GM12878 (cell line): ENCODE measurements at regions not wholly inside any gene's neighbourhood (a gene's known extent, or its start where the extent isn't known, plus 50 kb on each side); places are given as distances from the start of the nearest gene placed in this dataset.

Experiments used
- ATAC-seq: fragments of 200-7000 bp; cut with Tn5 transposase; 3 replicates; pipeline ENCODE4 v1.9.1; 2020; ENCODE audit warnings: mild to moderate bottlenecking, moderate library complexity
- BruUV-seq: library from RNA; stranded (reverse); fragments of 400-500 nt; replicated peaks from 2 replicates; lab custom pipeline; 2021; lab: Mats Ljungman, UMichigan
- CTCF ChIA-PET: fragments of 300-600 bp; sonication (Branson Sonifier 250); formaldehyde crosslinking; extraction: SDS; loops from one replicate; lab custom pipeline; 2021; ENCODE audit warnings: inconsistent platforms; lab: Yijun Ruan, JAX
- POLR2A ChIA-PET: fragments of 350-600 bp; formaldehyde crosslinking; extraction: SDS; loops from one replicate; lab custom pipeline; 2021; ENCODE audit warnings: inconsistent platforms; lab: Charles Lee
- RAD21 ChIA-PET: fragments of 300-600 bp; sonication (Branson Sonifier 250); formaldehyde crosslinking; loops from one replicate; lab custom pipeline; 2023; ENCODE audit warnings: antibody characterized with exemption; ENCODE audit not compliant: unreplicated experiment; lab: Charles Lee
- SMC1A ChIA-PET: fragments of 300-600 bp; sonication (Branson Sonifier 250); formaldehyde crosslinking; loops from one replicate; lab custom pipeline; 2023; ENCODE audit not compliant: unreplicated experiment, uncharacterized antibody; lab: Charles Lee
- DNase-seq: peaks from one replicate; pipeline ENCODE4 v3.0.0-alpha.2; 2011; ENCODE audit warnings: low read depth, low spot score
- FAIRE-seq: peaks from 3 replicates; lab custom pipeline; 2011; peaks lifted over from hg19 to GRCh38; lab: Jason Lieb, UNC
- H2AFZ ChIP-seq: 2 replicates; pipeline ENCODE4 v1.6.0; 2011; ENCODE audit warnings: low read depth, low read length, control low read depth; ENCODE audit not compliant: control insufficient read depth
- H3K27ac ChIP-seq: 2 replicates; pipeline ENCODE4 v1.5.1; 2011; ENCODE audit warnings: control low read depth; ENCODE audit not compliant: control insufficient read depth, insufficient read depth
- H3K27me3 ChIP-seq, 2 experiments: replicated peaks in 1 of 2; 2 replicates each; pipeline versions ENCODE4 v1.6.0 to v1.6.1; 2011; ENCODE audit warnings: low read length in 1 of 2; ENCODE audit not compliant: control insufficient read depth in 2 of 2, insufficient read depth in 2 of 2
- H3K36me3 ChIP-seq, 2 experiments: 2 replicates each; pipeline ENCODE4 v1.5.1; 2011; ENCODE audit warnings: low read length in 1 of 2; ENCODE audit not compliant: control insufficient read depth in 2 of 2, insufficient read depth in 2 of 2
- H3K4me1 ChIP-seq: 2 replicates; pipeline ENCODE4 v1.6.1; 2011; ENCODE audit warnings: mild to moderate bottlenecking, low read length, moderate library complexity, mixed read lengths; ENCODE audit not compliant: control insufficient read depth, insufficient read depth
- H3K4me2 ChIP-seq: 2 replicates; pipeline ENCODE4 v1.6.0; 2011; ENCODE audit warnings: control low read depth; ENCODE audit not compliant: control insufficient read depth, insufficient read depth
- H3K4me3 ChIP-seq: fragments of 200-600 bp; sonication (generic); 2 replicates; pipeline ENCODE4 v1.5.1; 2016
- H3K79me2 ChIP-seq: 2 replicates; pipeline ENCODE4 v1.6.0; 2011; ENCODE audit warnings: low read length; ENCODE audit not compliant: control insufficient read depth, insufficient read depth
- H3K9ac ChIP-seq: 2 replicates; pipeline ENCODE4 v1.8.0; 2011; ENCODE audit warnings: low read length, control low read depth, mixed read lengths; ENCODE audit not compliant: control insufficient read depth, insufficient read depth
- H3K9me3 ChIP-seq: replicated peaks from 3 replicates; pipeline ENCODE4 v1.5.1; 2011; ENCODE audit warnings: mild to moderate bottlenecking, low read length; ENCODE audit not compliant: control insufficient read depth, insufficient read depth
- H4K20me1 ChIP-seq: 2 replicates; pipeline ENCODE4 v1.6.0; 2011; ENCODE audit not compliant: control insufficient read depth, insufficient read depth
- IRF4 ChIP-seq: IDR thresholded peaks from 2 replicates; pipeline ENCODE4 v1.6.1; 2011; ENCODE audit warnings: low read depth, low read length
- KDM1A ChIP-seq: fragments of 200-600 bp; sonication (generic); IDR thresholded peaks from 2 replicates; pipeline ENCODE4 v1.6.1; 2016; ENCODE audit warnings: borderline replicate concordance
- MYB ChIP-seq: fragments of 150-350 bp; IDR thresholded peaks from 2 replicates; pipeline ENCODE4 v1.6.1; 2014; ENCODE audit warnings: mild to moderate bottlenecking, low read depth, low read length, borderline replicate concordance
- NFIC ChIP-seq: IDR thresholded peaks from 2 replicates; pipeline ENCODE4 v1.6.1; 2012; ENCODE audit warnings: low read depth, mild to moderate bottlenecking, inconsistent platforms, low read length, moderate library complexity
- POLR2AphosphoS5 ChIP-seq: IDR thresholded peaks from 2 replicates; pipeline ENCODE4 v1.6.1; 2011; ENCODE audit warnings: mild to moderate bottlenecking, low read length, inconsistent platforms
- SREBF1 ChIP-seq: IDR thresholded peaks from 2 replicates; pipeline ENCODE4 v1.6.1; 2012; ENCODE audit warnings: mild to moderate bottlenecking, low read length
- TCF12 ChIP-seq: IDR thresholded peaks from 2 replicates; pipeline ENCODE4 v1.6.1; 2011; ENCODE audit warnings: low read depth, mild to moderate bottlenecking, low read length
- WRNIP1 ChIP-seq: IDR thresholded peaks from 2 replicates; pipeline ENCODE4 v1.6.1; 2011; ENCODE audit warnings: low read depth, low read length, improper control_type of control experiment, borderline replicate concordance
- WGBS: methylation state at CpG from one replicate; pipeline ENCODE4 v1.1.6; 2016; ENCODE audit warnings: low lambda C conversion rate; ENCODE audit not compliant: insufficient replicate concordance, insufficient coverage; ENCODE audit errors: missing lambda C conversion rate; 5-methylcytosine and 5-hydroxymethylcytosine counted together
- in situ Hi-C: fragments of 300-500 bp; cut with MboI; formaldehyde crosslinking; loops from 9 replicates; pipeline ENCODE4 v1.14.3; 2018; ENCODE audit warnings: mixed read lengths
- intact Hi-C: fragments of 100-400 bp; cut with micrococcal nuclease; formaldehyde crosslinking; loops from one replicate; pipeline ENCODE4 v1.14.2; 2022; ENCODE audit not compliant: unreplicated experiment
- TF ChIP-seq, protein P1 (sequence below): fragments of 450-650 bp; IDR thresholded peaks from 2 replicates; pipeline ENCODE4 v1.6.1; 2016; ENCODE audit warnings: mild to moderate bottlenecking
- TF ChIP-seq, protein P2 (sequence below): fragments of 450-650 bp; IDR thresholded peaks from 2 replicates; pipeline ENCODE4 v1.6.1; 2017; ENCODE audit warnings: mild to moderate bottlenecking, low read depth, inconsistent platforms; ENCODE audit not compliant: poor library complexity, severe bottlenecking
- TF ChIP-seq, protein P3 (sequence below): fragments of 450-650 bp; IDR thresholded peaks from 2 replicates; pipeline ENCODE4 v1.6.1; 2017; ENCODE audit warnings: antibody characterized with exemption, mild to moderate bottlenecking, moderate library complexity

DNA sequence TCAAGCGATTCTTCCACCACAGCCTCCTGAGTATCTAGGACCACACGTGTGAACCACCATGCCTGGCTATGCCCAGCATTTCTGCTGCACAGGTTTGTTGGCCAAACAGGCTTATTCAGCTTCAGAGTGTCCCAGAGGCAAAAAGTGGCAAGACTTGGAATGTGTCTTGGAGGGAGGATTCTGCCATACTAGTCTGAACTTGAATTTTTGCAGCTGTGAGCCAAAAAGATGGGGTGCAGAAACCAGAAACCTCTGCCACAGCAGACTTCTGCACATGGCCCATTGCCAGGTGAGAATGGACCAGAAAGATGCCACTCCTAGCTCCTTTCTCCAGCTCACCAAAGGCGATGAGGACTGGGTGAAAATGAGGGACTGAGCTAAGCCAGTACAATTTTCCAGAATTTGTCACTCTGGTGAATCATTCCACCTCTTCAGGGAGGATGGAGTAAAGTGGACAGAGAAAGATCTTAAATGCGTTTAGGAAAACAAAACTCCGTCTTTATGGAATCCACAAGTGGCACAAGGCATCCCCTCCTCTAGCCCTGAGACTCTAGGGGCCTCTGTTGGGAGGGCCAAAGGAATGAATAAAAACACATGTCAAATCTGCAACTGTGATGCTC is 369.1 kb upstream of the CLNK start:
- no TSS peak for BruUV-seq
- FAIRE-seq (no peak), DNase-seq (no peak), ATAC-seq (no peak)
- no peak for TF ChIP-seq NFIC
- no peak for TF ChIP-seq KDM1A
- TF ChIP-seq, protein P1, sequence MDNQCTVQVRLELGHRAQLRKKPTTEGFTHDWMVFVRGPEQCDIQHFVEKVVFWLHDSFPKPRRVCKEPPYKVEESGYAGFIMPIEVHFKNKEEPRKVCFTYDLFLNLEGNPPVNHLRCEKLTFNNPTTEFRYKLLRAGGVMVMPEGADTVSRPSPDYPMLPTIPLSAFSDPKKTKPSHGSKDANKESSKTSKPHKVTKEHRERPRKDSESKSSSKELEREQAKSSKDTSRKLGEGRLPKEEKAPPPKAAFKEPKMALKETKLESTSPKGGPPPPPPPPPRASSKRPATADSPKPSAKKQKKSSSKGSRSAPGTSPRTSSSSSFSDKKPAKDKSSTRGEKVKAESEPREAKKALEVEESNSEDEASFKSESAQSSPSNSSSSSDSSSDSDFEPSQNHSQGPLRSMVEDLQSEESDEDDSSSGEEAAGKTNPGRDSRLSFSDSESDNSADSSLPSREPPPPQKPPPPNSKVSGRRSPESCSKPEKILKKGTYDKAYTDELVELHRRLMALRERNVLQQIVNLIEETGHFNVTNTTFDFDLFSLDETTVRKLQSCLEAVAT = no peak
- ChIA-PET SMC1A (interaction anchor here (1.1 to 1.4 kb wide), 2 partner anchors 11 to 32 kb away, joined by 3 read pairs; no protein-coding TSS in a partner anchor), CTCF (no interaction called here), RAD21 (no interaction called here), POLR2A (no interaction called here)
- Histone ChIP-seq H3K79me2 (no peaks in the 10 kb centered on the region), H3K4me3 (no peak overlapping the region), H2AFZ (no peak overlapping the region), H3K36me3 (no peaks in the 10 kb centered on the region), H3K4me2 (no peak overlapping the region), H3K4me1 (no peaks in the 10 kb centered on the region), H3K9me3 (no peaks in the 10 kb centered on the region), H4K20me1 (no peaks in the 10 kb centered on the region), H3K27me3 (no peaks in the 10 kb centered on the region), H3K9ac (no peak overlapping the region), H3K27ac (no peak overlapping the region)
- in situ Hi-C loops (no loop called here), intact Hi-C loops (no loop called here)
- WGBS = 45% methylated on average over 5 of the region's 5 CpGs

DNA sequence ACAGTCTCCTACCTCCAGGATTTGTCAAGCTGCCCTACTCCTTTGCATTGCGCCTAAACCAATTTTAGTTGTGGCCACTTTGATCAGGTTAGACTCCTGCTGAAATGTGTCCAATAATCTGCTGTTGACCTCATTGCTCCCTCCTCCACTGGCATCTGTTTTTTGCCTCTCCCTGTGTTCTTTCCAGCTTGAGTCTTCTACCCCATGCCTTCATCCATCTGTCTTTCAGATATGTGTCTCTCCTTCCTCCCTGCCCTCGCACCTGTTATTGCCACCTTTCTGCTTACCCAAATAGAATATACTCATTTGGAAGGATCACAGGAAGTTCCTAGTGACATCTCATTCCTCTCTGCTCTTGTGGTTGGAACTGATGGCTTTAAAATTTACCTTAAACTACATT is 366.6 kb upstream of the CLNK start:
- CTCF ChIA-PET = interaction anchor here (0.7 kb wide), 1 partner anchor 170 kb away, joined by 3 read pairs; no protein-coding TSS in a partner anchor
- Histone ChIP-seq H3K9ac (no peak overlapping the region), H3K4me2 (no peak overlapping the region), H3K4me3 (no peak overlapping the region), H3K9me3 (no peaks in the 10 kb centered on the region), H4K20me1 (no peaks in the 10 kb centered on the region), H3K36me3 (no peaks in the 10 kb centered on the region), H3K27ac (no peak overlapping the region), H2AFZ (no peak overlapping the region), H3K4me1 (no peaks in the 10 kb centered on the region), H3K79me2 (no peaks in the 10 kb centered on the region), H3K27me3 (no peaks in the 10 kb centered on the region)
- no peak for ATAC-seq
- in situ Hi-C loops = no loop called here
- POLR2A ChIA-PET = no interaction called here
- intact Hi-C loops = no loop called here
- BruUV-seq = no TSS peak
- RAD21 ChIA-PET = no interaction called here
- 61% methylated on average over 2 of the region's 2 CpGs for WGBS
- SMC1A ChIA-PET = interaction anchor here (0.9 kb wide), 1 partner anchor 12 kb away, joined by 3 read pairs; no protein-coding TSS in a partner anchor
- no peak for FAIRE-seq
- DNase-seq = no peak
- TF ChIP-seq, protein P2, sequence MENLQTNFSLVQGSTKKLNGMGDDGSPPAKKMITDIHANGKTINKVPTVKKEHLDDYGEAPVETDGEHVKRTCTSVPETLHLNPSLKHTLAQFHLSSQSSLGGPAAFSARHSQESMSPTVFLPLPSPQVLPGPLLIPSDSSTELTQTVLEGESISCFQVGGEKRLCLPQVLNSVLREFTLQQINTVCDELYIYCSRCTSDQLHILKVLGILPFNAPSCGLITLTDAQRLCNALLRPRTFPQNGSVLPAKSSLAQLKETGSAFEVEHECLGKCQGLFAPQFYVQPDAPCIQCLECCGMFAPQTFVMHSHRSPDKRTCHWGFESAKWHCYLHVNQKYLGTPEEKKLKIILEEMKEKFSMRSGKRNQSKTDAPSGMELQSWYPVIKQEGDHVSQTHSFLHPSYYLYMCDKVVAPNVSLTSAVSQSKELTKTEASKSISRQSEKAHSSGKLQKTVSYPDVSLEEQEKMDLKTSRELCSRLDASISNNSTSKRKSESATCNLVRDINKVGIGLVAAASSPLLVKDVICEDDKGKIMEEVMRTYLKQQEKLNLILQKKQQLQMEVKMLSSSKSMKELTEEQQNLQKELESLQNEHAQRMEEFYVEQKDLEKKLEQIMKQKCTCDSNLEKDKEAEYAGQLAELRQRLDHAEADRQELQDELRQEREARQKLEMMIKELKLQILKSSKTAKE = no peak
- TF ChIP-seq IRF4 = no peak
- TF ChIP-seq MYB = no peak
- no peak for TF ChIP-seq TCF12
- no peak for TF ChIP-seq POLR2AphosphoS5
- TF ChIP-seq, protein P3, sequence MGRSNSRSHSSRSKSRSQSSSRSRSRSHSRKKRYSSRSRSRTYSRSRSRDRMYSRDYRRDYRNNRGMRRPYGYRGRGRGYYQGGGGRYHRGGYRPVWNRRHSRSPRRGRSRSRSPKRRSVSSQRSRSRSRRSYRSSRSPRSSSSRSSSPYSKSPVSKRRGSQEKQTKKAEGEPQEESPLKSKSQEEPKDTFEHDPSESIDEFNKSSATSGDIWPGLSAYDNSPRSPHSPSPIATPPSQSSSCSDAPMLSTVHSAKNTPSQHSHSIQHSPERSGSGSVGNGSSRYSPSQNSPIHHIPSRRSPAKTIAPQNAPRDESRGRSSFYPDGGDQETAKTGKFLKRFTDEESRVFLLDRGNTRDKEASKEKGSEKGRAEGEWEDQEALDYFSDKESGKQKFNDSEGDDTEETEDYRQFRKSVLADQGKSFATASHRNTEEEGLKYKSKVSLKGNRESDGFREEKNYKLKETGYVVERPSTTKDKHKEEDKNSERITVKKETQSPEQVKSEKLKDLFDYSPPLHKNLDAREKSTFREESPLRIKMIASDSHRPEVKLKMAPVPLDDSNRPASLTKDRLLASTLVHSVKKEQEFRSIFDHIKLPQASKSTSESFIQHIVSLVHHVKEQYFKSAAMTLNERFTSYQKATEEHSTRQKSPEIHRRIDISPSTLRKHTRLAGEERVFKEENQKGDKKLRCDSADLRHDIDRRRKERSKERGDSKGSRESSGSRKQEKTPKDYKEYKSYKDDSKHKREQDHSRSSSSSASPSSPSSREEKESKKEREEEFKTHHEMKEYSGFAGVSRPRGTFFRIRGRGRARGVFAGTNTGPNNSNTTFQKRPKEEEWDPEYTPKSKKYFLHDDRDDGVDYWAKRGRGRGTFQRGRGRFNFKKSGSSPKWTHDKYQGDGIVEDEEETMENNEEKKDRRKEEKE = no peak
- no peak for TF ChIP-seq SREBF1
- TF ChIP-seq WRNIP1 = no peak
